Peyer's patch (tissue), 4 donors: ENCODE measurements at regions not wholly inside any gene's neighbourhood (a gene's known extent, or its start where the extent isn't known, plus 50 kb on each side); places are given as distances from the start of the nearest gene placed in this dataset.
"Not testable (repeated sequence)": the region's sequence is repeated elsewhere in the genome, so short reads cannot be mapped to it uniquely, and the experiment has no call there.

Experiments used
- POLR2A ChIP-seq, 2 donors: fragments of 450-650 bp; IDR thresholded peaks; one replicate each; pipeline ENCODE4 v1.5.1; 2017; ENCODE audit warnings: antibody characterized with exemption in 2 of 2, mild to moderate bottlenecking in 2 of 2, moderate library complexity in 2 of 2
- TF ChIP-seq, protein P1 (sequence below), 6 experiments: fragments of 450-650 bp in 4 of 6; fragments of 200-600 bp in 2 of 6; sonication (generic) in 1 of 6; IDR thresholded peaks; one replicate each; pipeline ENCODE4 v1.5.1; 2017 to 2019; ENCODE audit warnings: antibody characterized with exemption in 6 of 6, mild to moderate bottlenecking in 3 of 6, moderate library complexity in 1 of 6

DNA sequence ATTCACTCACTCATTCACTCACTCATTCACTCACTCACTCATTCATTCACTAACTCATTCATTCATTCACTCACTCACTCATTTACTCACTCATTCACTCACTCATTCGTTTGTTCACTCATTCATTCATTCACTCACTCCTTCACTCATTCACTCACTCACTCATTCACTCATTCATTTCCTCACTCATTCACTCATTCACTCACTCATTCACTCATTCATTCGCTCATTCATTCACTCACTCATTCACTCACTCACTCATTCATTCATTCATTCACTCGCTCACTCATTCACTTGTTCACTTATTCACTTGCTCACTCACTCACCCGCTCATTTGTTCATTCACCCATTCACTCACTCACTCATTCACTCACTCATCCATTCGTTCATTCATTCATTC lies 140.2 kb upstream of the FOXD4L5 start:
- TF ChIP-seq, protein P1, sequence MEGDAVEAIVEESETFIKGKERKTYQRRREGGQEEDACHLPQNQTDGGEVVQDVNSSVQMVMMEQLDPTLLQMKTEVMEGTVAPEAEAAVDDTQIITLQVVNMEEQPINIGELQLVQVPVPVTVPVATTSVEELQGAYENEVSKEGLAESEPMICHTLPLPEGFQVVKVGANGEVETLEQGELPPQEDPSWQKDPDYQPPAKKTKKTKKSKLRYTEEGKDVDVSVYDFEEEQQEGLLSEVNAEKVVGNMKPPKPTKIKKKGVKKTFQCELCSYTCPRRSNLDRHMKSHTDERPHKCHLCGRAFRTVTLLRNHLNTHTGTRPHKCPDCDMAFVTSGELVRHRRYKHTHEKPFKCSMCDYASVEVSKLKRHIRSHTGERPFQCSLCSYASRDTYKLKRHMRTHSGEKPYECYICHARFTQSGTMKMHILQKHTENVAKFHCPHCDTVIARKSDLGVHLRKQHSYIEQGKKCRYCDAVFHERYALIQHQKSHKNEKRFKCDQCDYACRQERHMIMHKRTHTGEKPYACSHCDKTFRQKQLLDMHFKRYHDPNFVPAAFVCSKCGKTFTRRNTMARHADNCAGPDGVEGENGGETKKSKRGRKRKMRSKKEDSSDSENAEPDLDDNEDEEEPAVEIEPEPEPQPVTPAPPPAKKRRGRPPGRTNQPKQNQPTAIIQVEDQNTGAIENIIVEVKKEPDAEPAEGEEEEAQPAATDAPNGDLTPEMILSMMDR (IDR thresholded peaks at IDR 0.05): not testable (repeated sequence)
- TF ChIP-seq POLR2A (IDR thresholded peaks at IDR 0.05): not testable (repeated sequence)
